ENCODE measurements at regions not wholly inside any gene's neighbourhood (a gene's known extent, or its start where the extent isn't known, plus 50 kb on each side); places are given as distances from the start of the nearest gene placed in this dataset.

DNA sequence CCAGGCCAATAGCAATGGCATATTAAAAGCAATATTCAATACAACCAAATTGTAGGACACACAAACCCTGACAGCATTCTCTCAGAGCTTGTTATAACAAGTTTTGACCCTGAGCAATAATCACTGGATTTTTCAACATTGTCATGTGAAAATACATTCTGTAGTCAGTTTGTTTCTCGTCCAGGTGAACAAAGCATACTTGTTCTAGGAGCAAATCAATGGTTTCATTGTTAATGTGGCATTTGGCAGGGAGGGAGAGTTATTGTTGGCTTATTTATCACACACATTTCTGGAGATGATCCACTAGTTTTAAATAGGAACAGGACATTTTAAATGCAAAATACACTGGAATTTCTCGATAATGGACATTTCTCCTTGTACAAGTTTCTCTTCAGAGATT is 69.9 kb upstream of the L3MBTL4 start:
- no peak for DNase-seq (ENCODE audit: low read depth)
- TF ChIP-seq, protein P1, sequence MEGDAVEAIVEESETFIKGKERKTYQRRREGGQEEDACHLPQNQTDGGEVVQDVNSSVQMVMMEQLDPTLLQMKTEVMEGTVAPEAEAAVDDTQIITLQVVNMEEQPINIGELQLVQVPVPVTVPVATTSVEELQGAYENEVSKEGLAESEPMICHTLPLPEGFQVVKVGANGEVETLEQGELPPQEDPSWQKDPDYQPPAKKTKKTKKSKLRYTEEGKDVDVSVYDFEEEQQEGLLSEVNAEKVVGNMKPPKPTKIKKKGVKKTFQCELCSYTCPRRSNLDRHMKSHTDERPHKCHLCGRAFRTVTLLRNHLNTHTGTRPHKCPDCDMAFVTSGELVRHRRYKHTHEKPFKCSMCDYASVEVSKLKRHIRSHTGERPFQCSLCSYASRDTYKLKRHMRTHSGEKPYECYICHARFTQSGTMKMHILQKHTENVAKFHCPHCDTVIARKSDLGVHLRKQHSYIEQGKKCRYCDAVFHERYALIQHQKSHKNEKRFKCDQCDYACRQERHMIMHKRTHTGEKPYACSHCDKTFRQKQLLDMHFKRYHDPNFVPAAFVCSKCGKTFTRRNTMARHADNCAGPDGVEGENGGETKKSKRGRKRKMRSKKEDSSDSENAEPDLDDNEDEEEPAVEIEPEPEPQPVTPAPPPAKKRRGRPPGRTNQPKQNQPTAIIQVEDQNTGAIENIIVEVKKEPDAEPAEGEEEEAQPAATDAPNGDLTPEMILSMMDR (IDR thresholded peaks at IDR 0.05; ENCODE audit: insufficient read depth, low read length, severe bottlenecking) = no peak
- Histone ChIP-seq H3K27me3 (ENCODE audit: control insufficient read depth, insufficient read depth, low read length) (no peaks in the 10 kb centered on the region), H3K4me3 (ENCODE audit: low read depth, low read length) (no peak overlapping the region), H3K36me3 (ENCODE audit: control insufficient read depth, insufficient read depth, low read length) (no peaks in the 10 kb centered on the region)
- no peak for FAIRE-seq

DNA sequence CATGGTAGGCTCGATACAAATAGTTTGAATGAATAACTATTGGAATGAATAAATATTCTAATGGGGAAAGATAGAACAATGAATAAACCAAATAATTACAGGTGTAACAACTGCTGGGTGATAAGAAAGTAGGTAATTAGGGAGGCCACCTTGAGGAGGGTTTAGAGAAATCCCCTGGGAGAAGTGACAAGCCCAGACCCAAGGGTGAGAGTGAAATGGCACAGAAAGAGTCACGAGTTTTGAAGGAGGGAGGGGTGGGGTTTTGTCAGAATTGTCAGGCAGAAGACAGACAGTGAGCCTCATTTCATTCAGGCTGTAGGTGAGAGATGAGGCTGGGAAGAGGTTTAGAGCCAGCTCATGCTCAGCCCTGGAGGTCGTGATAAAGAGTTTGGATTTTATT is 71.6 kb upstream of the L3MBTL4 start:
- Histone ChIP-seq H3K27me3 (ENCODE audit: control insufficient read depth, insufficient read depth, low read length) (no peaks in the 10 kb centered on the region), H3K36me3 (ENCODE audit: control insufficient read depth, insufficient read depth, low read length) (no peaks in the 10 kb centered on the region), H3K4me3 (ENCODE audit: low read depth, low read length) (no peak overlapping the region)
- DNase-seq (ENCODE audit: low read depth) = no peak
- TF ChIP-seq, protein P1 (IDR thresholded peaks at IDR 0.05; ENCODE audit: insufficient read depth, low read length, severe bottlenecking) = no peak
- no peak for FAIRE-seq

DNA sequence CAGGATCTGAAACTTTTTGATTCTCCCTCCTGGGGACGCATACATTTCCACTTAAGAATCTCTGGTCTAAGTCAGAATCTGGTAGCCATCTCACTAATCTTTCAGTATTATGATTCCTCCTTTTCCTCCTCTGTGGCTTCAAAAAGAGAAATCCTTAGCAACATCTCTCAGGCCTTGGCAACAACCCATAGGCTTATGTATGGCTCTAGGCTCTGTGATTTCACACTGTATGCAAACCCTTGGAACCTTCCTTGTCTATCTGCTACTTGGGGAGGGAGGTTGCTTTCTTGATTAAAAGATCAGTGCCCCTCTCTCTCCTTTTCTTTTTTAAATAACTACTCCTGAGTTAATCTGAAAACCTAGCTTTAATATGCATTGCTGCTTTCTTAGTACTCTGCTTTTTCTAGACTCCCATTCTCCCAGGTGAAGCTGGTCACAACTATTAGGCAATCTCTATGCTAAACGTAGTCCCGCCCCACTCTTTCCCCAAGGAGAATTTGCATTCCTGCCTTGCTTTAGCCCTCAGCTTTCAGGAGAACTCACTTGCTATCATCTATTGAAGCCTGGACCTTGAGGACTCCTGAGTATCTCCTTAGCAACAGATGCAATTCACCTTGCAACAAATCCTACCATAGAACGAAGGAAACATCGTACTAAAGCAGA is 72.2 kb upstream of the L3MBTL4 start:
- TF ChIP-seq, protein P1 (IDR thresholded peaks at IDR 0.05; ENCODE audit: insufficient read depth, low read length, severe bottlenecking) = no peak
- no peak for DNase-seq (ENCODE audit: low read depth)
- Histone ChIP-seq H3K36me3 (ENCODE audit: control insufficient read depth, insufficient read depth, low read length) (no peaks in the 10 kb centered on the region), H3K4me3 (ENCODE audit: low read depth, low read length) (no peak overlapping the region), H3K27me3 (ENCODE audit: control insufficient read depth, insufficient read depth, low read length) (no peaks in the 10 kb centered on the region)
- FAIRE-seq = no peak

DNA sequence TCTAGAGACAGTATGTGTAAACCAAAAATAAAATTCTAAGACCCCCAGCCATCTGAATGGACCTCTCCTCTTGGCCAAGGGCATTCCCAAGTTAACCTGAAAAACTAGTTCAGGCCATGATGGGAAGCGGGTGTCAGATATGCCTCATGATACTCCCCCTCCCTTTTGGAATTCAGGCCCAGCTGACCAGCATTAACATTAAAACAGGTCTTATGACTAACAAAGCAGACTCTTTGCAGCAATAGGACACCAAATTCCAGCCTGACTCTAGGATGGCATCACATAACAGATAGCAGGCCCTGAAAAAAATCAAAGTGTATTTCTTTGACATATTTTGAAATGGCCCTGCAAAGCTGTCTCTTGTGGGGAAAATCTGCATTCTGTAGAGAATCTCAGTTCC is 73.3 kb upstream of the L3MBTL4 start:
- TF ChIP-seq, protein P1 (IDR thresholded peaks at IDR 0.05; ENCODE audit: insufficient read depth, low read length, severe bottlenecking) = no peak
- no peaks in the 10 kb centered on the region for H3K27me3 ChIP-seq (ENCODE audit: control insufficient read depth, insufficient read depth, low read length)
- no peak overlapping the region for H3K4me3 ChIP-seq (ENCODE audit: low read depth, low read length)
- no peak for DNase-seq (ENCODE audit: low read depth)
- FAIRE-seq = no peak
- H3K36me3 ChIP-seq (ENCODE audit: control insufficient read depth, insufficient read depth, low read length) = no peaks in the 10 kb centered on the region

DNA sequence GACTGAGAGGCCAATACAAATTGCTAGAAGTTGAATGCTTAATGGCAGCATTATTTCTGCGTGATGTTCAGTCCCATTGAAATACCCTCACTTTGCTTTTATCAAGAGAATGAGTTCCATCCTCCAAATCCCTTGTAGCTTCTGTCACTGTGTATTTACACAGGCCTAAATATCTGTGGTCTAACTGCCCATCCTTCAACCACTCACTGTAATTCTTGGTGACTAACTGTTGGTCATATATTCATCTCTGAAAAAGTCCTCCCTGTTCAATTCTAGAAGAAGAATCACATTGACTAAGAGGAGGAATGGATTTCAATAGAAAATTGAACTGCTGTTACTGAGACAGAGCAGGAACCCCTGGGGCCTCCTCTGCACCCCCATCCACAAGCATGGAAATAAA is 74.2 kb upstream of the L3MBTL4 start:
- no peak for FAIRE-seq
- TF ChIP-seq, protein P1 (IDR thresholded peaks at IDR 0.05; ENCODE audit: insufficient read depth, low read length, severe bottlenecking) = no peak
- H3K36me3 ChIP-seq (ENCODE audit: control insufficient read depth, insufficient read depth, low read length) = no peaks in the 10 kb centered on the region
- no peak overlapping the region for H3K4me3 ChIP-seq (ENCODE audit: low read depth, low read length)
- no peak for DNase-seq (ENCODE audit: low read depth)
- H3K27me3 ChIP-seq (ENCODE audit: control insufficient read depth, insufficient read depth, low read length) = no peaks in the 10 kb centered on the region

DNA sequence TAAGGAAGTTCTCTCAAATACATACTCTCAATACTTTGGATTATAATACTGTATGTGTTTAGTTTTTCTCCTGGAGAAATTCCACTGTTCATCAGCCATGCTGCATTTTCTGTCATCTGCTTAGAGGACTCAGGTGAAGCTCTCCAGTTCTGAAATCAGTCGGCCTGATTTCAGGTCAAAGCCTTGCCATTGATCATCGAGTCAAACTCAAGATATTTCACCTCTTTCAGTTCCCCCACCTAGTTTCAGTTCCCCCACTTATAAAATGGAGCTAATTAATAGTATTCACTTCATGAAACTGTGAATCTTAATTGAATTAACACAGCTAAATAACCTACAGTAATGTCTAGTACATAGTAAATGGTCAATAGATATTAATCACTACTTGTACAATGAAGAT is 75.3 kb upstream of the L3MBTL4 start:
- FAIRE-seq (no peak), DNase-seq (ENCODE audit: low read depth) (no peak)
- TF ChIP-seq, protein P1 (IDR thresholded peaks at IDR 0.05; ENCODE audit: insufficient read depth, low read length, severe bottlenecking) = no peak
- Histone ChIP-seq H3K27me3 (ENCODE audit: control insufficient read depth, insufficient read depth, low read length) (no peaks in the 10 kb centered on the region), H3K36me3 (ENCODE audit: control insufficient read depth, insufficient read depth, low read length) (no peaks in the 10 kb centered on the region), H3K4me3 (ENCODE audit: low read depth, low read length) (no peak overlapping the region)
